ENCODE measurements at regions not wholly inside any gene's neighbourhood (a gene's known extent, or its start where the extent isn't known, plus 50 kb on each side); places are given as distances from the start of the nearest gene placed in this dataset.

DNA sequence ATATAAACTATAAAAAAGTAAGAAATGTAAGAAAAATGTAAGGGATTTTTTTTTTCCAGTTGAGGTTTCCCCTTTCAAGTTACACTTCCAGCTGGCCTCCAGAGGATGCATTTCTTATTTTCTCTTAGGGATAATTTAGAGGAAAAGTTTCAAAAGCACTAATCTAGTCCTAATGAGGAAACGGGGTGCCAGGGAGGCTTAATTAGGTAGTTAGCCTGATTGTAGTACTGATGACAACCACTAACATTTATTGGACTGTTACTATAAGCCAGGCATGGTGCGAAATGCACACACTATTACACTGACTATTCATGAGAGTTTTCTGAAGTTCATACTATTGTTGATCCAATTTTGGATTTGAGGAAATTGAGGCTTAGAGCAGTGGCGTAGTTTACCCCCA is 290.8 kb upstream of the FMN2 start:
- no peak overlapping the region for H3K27ac ChIP-seq
- no peaks in the 10 kb centered on the region for H3K4me1 ChIP-seq
- no peak overlapping the region for H3K4me2 ChIP-seq
- no peaks in the 10 kb centered on the region for H4K20me1 ChIP-seq (ENCODE audit: low read depth)
- no peak overlapping the region for H3K4me3 Mint-ChIP-seq
- no peaks in the 10 kb centered on the region for H3K9me3 ChIP-seq (ENCODE audit: low read depth)
- DNase-seq (ENCODE audit: low spot score): no peak
- H3K79me2 ChIP-seq (ENCODE audit: low read depth): no peaks in the 10 kb centered on the region
- no peak overlapping the region for H2AFZ ChIP-seq (replicated peaks)
- H3K9me3 Mint-ChIP-seq: no peaks in the 10 kb centered on the region
- no peak overlapping the region for H3K4me3 ChIP-seq
- H3K27me3 ChIP-seq: no peaks in the 10 kb centered on the region
- no peak overlapping the region for H3K27ac Mint-ChIP-seq
- no peak overlapping the region for H3K9ac ChIP-seq
- H3F3A ChIP-seq (ENCODE audit: low read depth): no peaks in the 10 kb centered on the region
- peaks cover 2% of the 10 kb centered on the region for H3K4me1 Mint-ChIP-seq
- H3K36me3 ChIP-seq: no peaks in the 10 kb centered on the region
- H3K27me3 Mint-ChIP-seq (ENCODE audit: insufficient read depth, low read depth): peaks cover 6% of the 10 kb centered on the region
- no peaks in the 10 kb centered on the region for H3K36me3 Mint-ChIP-seq
- no peak for TF ChIP-seq EZH2phosphoT487 (IDR thresholded peaks at IDR 0.05)
- TF ChIP-seq EZH2 (IDR thresholded peaks at IDR 0.05): no peak
- no peak for TF ChIP-seq CTCF (IDR thresholded peaks at IDR 0.05)

DNA sequence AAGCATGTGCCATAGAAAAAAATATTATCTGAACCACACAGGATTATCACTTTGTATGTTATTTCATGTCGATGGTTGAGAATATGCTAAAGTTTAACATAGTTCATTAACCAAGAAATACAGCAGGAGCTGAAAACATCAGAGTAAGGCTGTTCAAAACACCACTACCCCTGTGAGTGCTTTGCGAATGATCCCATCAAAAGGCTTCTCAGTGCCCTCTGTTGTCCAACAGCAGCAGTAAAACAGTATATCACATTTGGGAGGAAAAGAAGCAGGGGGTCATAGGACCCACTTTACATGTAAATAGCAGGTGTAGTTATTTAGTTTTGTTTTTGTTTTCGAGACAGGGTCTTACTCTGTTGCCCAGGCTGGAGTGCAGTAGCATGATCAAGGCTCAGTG is 289.4 kb upstream of the FMN2 start:
- Histone ChIP-seq H3K9me3 (ENCODE audit: low read depth) (no peaks in the 10 kb centered on the region), H3K27ac (no peak overlapping the region), H3K79me2 (ENCODE audit: low read depth) (no peaks in the 10 kb centered on the region), H3K4me3 (no peak overlapping the region), H3K27me3 (no peaks in the 10 kb centered on the region), H3K9ac (no peak overlapping the region), H2AFZ (replicated peaks) (no peak overlapping the region), H3F3A (ENCODE audit: low read depth) (no peaks in the 10 kb centered on the region), H3K4me2 (no peak overlapping the region), H3K4me1 (peaks cover 10% of the 10 kb centered on the region), H3K36me3 (no peaks in the 10 kb centered on the region), H4K20me1 (ENCODE audit: low read depth) (no peaks in the 10 kb centered on the region)
- Mint-ChIP-seq H3K4me1 (peaks cover 9% of the 10 kb centered on the region), H3K4me3 (no peak overlapping the region), H3K36me3 (no peaks in the 10 kb centered on the region), H3K27me3 (ENCODE audit: insufficient read depth, low read depth) (peaks cover 4% of the 10 kb centered on the region), H3K27ac (no peak overlapping the region), H3K9me3 (no peaks in the 10 kb centered on the region)
- no peak for TF ChIP-seq EZH2phosphoT487 (IDR thresholded peaks at IDR 0.05)
- TF ChIP-seq CTCF (IDR thresholded peaks at IDR 0.05): peak; percentile 15
- DNase-seq (ENCODE audit: low spot score): no peak

DNA sequence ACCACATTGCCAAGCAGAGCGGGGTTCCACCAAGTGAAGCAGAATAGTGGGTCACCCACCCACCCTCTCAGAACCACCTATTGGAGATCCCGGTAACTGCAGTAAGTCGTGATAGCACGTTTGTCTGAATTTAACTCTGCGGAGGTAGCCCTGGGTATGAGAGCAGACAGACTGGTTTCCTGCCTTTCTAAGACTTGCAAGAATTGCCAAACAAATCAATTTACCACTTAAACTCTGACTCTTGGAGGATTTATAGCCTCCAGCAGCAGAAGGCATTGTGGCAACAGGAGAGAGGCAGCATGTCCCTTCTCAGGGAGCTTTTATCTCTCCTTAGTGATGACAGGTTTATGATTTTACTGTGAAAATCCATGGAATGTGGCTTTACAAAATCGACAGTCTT is 287.9 kb upstream of the FMN2 start:
- no peaks in the 10 kb centered on the region for H3K36me3 Mint-ChIP-seq

More for the DNA sequence above, 287.9 kb upstream of the FMN2 start:
- Histone ChIP-seq H3K9ac (no peak overlapping the region), H3K4me2 (no peak overlapping the region), H3K27ac (no peak overlapping the region), H3K4me1 (peaks cover 24% of the 10 kb centered on the region), H3K9me3 (ENCODE audit: low read depth) (no peaks in the 10 kb centered on the region), H4K20me1 (ENCODE audit: low read depth) (no peaks in the 10 kb centered on the region), H3K79me2 (ENCODE audit: low read depth) (no peaks in the 10 kb centered on the region), H3K36me3 (no peaks in the 10 kb centered on the region), H3K4me3 (no peak overlapping the region), H3K27me3 (no peaks in the 10 kb centered on the region), H3F3A (ENCODE audit: low read depth) (peaks cover 8% of the 10 kb centered on the region), H2AFZ (replicated peaks) (no peak overlapping the region)
- DNase-seq (ENCODE audit: low spot score): no peak
- H3K27me3 Mint-ChIP-seq (ENCODE audit: insufficient read depth, low read depth): peaks cover 4% of the 10 kb centered on the region
- H3K27ac Mint-ChIP-seq: no peak overlapping the region
- no peak for TF ChIP-seq EZH2 (IDR thresholded peaks at IDR 0.05)
- no peak for TF ChIP-seq CTCF (IDR thresholded peaks at IDR 0.05)
- TF ChIP-seq EZH2phosphoT487 (IDR thresholded peaks at IDR 0.05): no peak
- H3K4me1 Mint-ChIP-seq: peaks cover 22% of the 10 kb centered on the region
- no peak overlapping the region for H3K4me3 Mint-ChIP-seq
- no peaks in the 10 kb centered on the region for H3K9me3 Mint-ChIP-seq
